ENCODE measurements at regions not wholly inside any gene's neighbourhood (a gene's known extent, or its start where the extent isn't known, plus 50 kb on each side); places are given as distances from the start of the nearest gene placed in this dataset.

DNA sequence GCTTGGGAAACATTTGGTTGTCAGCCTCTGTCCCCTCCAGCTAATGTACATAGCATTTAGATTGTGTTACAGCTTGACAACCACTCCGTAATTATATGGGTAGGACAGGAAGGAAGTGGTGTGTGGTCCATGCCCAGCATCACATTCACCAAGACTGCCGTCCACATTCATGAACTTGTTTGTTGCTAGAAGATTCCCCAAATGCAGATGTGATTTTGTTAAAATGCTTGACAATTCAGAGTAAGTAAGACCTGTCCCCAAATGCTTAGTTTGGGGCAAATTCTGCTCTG, 1482.7 kb downstream of the TBC1D22A start:
- DNase-seq, result no peak

DNA sequence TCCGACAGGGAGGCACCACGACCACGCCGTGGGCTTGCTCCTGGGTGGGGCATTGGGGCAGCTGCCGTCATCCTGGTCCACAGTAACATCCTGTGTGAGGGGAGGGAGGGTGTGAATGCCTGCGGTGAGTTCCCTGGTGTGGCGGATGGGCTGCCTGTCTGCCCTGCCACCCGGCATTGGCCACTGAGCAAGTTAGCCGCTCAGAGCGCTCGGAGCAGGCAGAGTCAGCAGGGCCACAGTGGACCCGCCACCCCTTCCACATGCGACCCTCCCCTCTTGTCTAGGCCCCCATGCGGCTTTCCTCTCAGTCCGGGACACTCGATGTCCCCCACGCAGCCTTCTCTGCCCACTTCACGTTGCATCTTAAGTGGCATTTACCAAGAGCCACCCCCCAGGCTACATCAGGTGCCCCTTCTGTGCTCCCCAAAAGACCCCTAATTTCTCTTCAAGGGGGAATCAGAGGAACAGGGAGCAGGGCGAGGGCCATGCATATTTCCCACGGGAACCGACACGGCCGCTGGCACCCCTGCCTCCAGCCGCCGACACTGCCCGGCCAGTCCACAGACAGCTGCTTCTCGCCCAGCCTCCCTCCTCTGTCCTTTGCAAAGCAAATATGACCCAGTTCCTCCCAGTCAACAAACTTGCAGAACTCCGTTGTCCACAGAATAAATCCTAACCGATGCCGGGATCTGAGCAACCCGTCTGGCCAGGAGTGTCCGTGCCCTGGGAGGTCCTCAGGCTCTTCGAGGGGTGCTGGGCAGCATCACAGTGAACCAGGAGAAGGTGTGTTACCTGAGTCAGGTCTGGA, 1482.1 kb downstream of the TBC1D22A start:
- no peak for DNase-seq

GRCh38 chr22:48242461-48242864, 1480.0 kb downstream of the TBC1D22A start:
- no peak for DNase-seq

- DNase-seq, result no peak
Observed at GRCh38 chr22:48241658-48242057, 1479.2 kb downstream of the TBC1D22A start.

GRCh38 chr22:48240935-48241230, 1478.4 kb downstream of the TBC1D22A start:
- no peak for DNase-seq

DNA sequence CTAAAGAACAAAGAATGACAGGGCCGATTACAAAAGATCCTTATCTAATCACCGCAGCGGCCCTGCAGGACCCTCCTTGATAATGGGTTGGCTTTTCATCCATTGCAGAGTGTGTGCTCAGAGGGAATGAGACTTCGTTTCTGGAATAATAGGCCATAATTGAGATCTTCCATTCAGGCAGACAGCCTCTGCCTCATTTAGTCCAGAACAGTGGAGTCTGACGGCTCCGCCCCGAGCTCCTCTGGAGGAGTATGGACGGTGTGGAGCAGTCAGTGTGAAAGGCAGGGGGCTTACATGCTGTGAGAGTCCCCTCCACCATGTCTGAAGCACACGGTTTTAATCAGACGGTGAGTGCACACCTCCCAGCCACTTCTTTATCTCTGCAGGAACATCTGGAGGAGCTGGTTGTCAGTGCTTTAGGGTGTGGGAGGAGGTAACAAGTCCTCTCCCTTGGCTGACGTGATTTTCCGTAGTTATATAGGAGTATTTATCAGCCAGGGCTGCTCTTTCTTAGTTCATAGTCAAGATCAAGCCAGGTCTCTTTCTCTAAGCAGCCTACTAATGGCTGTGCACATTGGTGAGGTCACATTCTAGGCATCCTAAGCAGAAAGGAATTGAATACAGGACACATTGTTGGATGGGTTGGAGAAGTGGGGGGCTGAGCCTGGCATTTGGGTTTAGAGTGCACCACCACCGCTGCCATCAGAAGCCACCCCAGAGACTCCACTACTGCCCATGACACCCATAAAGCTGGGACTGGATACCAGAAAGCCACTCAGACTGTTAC, 1477.9 kb downstream of the TBC1D22A start:
- DNase-seq, result no peak

DNA sequence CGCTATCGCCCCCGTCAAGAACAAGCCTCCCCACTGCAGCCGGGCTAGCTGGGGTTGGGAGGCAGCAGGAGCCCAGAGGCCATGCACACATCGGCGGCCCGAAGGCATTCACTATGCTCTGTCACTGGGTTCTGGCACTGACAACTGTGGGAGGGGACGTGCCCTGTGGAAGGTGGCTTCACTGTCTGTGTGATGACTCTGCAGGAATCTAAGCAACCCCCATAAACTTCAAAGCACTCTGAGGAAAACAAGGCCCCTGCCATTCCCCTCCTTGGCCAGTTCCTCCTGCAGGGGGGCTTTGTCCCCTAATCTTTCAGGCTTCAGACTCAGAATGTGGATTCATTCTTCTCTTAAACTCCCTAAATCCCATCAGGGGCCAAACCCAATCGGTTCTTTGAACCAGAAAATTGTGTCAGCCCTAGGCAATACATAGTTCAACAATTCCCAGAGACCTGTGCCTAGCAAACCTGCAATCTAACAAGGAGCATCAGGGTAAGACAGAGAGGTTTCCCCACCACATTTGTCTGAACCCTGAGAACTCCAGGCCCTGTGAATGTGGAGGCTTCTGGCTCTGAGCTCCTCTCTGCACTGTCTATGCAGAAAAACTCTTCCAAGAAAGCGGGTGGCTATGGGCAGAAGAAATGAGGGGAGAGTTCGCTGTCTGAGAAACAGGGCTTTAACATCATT, 1477.2 kb downstream of the TBC1D22A start:
- DNase-seq, result no peak

DNA sequence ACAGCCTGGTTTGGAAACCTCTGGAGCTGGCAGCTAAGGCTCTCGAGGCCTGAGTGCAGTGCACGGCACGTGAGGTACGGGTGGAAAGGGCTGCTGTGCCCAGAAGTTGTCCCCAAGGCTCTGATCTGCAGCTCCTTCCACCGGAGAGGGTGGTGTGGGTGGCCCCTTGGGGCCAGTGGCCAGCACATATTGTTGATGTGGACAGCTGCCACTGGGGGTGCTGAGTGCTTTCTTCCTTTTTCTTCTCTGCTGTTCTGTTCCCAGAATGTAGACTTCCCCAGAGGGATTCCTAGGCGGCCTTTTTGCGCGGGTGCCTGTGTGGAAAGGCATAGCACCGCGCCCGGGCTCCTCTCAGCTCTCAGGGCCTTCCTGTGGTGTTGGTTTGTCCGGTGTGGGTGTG, 1476.5 kb downstream of the TBC1D22A start:
- no peak for DNase-seq

- DNase-seq, result no peak
Observed at GRCh38 chr22:48238284-48238915, 1476.0 kb downstream of the TBC1D22A start.

- no peak for DNase-seq
Observed at GRCh38 chr22:48237466-48238283, 1475.2 kb downstream of the TBC1D22A start.

- no peak for DNase-seq
Observed at GRCh38 chr22:48236261-48236660, 1473.8 kb downstream of the TBC1D22A start.

DNA sequence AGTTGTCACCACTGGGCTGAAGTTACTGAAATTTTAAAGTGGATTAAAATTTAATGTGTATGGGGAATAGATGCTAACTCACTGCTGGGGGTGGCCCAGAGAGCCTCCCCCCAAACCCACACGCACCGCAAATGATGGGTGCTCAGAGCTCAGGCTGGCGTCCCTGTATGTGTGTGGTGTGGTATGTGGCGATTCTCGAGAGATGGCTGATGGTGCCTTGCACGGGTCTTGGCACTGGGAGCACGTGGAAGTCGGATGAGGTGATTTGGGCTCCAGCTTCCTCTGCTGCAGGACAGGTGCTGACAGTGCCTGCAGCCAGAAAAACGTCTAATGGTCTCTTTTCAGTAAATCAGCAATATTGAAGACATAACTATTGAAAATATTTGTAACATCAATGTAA, 1473.3 kb downstream of the TBC1D22A start:
- no peak for DNase-seq

GRCh38 chr22:48234011-48234410, 1471.6 kb downstream of the TBC1D22A start:
- DNase-seq, result no peak

GRCh38 chr22:48233586-48233985, 1471.1 kb downstream of the TBC1D22A start:
- DNase-seq, result no peak

- DNase-seq, result no peak
Observed at GRCh38 chr22:48228468-48228867, 1466.0 kb downstream of the TBC1D22A start.

DNA sequence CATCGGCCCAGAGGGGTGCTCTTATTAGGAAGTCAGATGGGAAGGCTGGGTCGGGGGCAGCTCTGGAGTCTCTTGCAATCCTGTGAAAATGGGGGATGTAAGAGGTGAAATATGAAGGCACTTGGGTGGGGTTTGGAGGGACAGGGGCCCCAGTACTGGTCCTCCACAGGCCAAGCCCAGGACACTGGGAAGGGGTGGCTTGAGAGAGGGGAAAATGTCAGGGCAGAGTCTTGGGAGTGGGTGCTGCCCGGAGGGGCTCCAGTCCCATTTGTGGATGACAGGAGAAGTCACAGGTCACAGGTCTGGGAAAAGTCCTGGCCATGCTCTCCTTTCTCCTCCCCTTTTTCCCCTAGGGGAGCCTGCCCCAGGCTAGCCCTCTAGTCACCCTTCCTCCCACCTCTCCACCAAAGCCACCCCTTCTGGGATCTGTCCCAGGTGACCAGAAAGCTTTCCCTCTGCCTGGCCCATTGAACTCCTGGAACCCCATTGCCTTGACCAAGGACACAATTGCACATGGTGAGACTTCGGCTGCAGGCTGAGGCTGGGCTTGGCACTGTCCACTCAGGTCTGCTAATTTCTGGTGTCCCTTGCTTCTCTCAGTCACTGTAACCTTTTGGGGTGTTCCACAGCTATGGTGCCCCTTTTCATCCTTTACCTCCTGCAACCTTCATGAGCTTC, 1465.0 kb downstream of the TBC1D22A start:
- no peak for DNase-seq

DNA sequence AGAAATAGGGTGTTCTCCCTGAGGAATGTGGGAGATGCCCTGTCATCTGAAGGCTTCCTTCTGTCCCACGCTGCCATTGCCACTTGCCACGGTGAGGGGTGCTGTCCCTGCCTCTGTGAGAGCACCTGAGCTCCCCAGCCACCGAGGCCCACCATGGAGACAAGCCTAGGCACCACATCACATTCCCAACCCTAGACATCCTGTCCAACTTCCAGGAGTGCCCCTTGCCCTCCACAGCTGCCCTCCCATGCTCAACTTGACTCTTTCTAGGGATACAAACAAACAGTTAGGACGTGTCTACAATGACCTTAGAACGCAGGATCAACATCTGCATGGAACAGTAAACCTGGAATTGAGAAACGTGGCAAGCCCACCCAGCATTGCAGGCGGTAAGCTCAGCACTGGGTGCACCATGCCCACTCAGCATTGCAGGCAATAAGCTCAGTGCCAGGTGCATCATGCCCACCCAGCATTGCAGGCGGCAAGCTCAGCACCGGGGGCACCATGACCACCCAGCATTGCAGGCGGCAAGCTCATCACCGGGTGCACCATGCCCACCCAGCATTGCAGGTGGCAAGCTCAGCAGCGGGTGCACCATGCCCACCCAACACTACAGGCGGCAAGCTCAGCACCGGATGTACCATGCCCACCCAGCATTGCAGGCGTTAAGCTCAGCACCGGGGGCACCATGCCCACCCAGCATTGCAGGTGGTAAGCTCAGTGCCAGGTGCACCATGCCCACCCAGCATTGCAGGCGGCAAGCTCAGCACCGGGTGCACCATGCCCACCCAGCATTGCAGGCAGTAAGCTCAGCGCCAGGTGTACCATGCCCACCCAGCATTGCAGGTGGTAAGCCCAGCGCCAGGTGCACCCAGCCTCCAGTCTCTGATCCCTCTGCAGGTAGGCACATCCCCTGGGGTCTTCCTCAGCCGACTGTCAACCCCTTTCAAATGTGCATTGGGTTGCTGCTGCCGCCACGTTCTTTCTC, 1463.9 kb downstream of the TBC1D22A start:
- DNase-seq, result no peak

- no peak for DNase-seq
Observed at GRCh38 chr22:48224332-48224731, 1461.9 kb downstream of the TBC1D22A start.

GRCh38 chr22:48223488-48224190, 1461.2 kb downstream of the TBC1D22A start:
- no peak for DNase-seq
